ENCODE measurements at regions not wholly inside any gene's neighbourhood (a gene's known extent, or its start where the extent isn't known, plus 50 kb on each side); places are given as distances from the start of the nearest gene placed in this dataset.

DNA sequence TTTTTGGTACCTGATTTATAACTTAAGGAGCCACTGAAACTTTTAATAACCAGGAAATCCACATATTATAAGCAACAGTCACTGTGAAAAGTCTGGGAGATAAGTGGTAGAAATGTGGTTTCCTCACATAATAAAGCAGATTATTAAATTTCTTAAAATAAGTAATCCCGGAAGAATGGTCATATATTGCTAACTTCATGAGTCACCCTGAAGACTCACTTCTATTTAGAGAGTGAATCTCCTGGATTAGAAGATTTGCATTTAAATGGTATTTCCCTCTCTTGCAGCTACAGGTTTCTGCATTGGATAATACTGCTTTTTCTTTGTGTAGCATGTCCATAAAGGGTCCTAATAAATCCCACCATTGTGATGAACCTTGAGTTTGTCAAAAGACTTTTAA, 1286.8 kb upstream of the CDH8 start:
- TF ChIP-seq, protein P1, sequence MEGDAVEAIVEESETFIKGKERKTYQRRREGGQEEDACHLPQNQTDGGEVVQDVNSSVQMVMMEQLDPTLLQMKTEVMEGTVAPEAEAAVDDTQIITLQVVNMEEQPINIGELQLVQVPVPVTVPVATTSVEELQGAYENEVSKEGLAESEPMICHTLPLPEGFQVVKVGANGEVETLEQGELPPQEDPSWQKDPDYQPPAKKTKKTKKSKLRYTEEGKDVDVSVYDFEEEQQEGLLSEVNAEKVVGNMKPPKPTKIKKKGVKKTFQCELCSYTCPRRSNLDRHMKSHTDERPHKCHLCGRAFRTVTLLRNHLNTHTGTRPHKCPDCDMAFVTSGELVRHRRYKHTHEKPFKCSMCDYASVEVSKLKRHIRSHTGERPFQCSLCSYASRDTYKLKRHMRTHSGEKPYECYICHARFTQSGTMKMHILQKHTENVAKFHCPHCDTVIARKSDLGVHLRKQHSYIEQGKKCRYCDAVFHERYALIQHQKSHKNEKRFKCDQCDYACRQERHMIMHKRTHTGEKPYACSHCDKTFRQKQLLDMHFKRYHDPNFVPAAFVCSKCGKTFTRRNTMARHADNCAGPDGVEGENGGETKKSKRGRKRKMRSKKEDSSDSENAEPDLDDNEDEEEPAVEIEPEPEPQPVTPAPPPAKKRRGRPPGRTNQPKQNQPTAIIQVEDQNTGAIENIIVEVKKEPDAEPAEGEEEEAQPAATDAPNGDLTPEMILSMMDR (conservative IDR thresholded peaks at IDR 0.05): no peak
- TF ChIP-seq ZFX (IDR thresholded peaks at IDR 0.05): no peak

Measured in C4-2B (cell line).